ENCODE measurements at regions not wholly inside any gene's neighbourhood (a gene's known extent, or its start where the extent isn't known, plus 50 kb on each side); places are given as distances from the start of the nearest gene placed in this dataset.

DNA sequence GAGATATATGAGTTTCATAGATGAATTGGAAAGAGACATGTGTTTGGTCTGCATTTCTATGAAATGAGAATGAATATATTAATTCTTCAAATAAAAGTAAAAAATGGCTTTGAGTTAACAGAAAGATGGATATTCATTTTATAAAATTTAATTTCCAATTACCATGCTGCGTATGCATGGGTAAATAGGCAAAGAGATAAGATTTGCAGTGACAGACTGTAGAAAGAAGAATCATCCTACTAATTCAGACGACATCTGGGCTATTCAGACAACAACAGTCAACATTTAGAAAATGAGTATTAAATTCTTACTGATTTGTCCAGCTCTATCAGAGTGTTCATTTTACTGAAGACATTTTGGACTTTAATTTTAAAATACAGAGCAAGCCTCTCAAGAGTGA, 602.2 kb upstream of the NRSN1 start:
- Histone ChIP-seq H3K27ac (ENCODE audit: insufficient read depth, low read length) (no peak overlapping the region), H3K27me3 (ENCODE audit: control insufficient read depth, insufficient read depth, low read length) (no peaks in the 10 kb centered on the region), H3K4me3 (ENCODE audit: insufficient read depth, low read depth, low read length) (no peak overlapping the region), H2BK15ac (ENCODE audit: low read depth, low read length) (no peak overlapping the region), H3K9me1 (ENCODE audit: insufficient read depth, low read length) (no peaks in the 10 kb centered on the region), H3K4me2 (ENCODE audit: low read depth, low read length) (no peak overlapping the region), H4K5ac (ENCODE audit: low read depth, low read length) (no peak overlapping the region), H3K23ac (ENCODE audit: low read depth, low read length) (no peak overlapping the region), H2BK120ac (ENCODE audit: low read depth, low read length) (no peak overlapping the region), H4K20me1 (ENCODE audit: insufficient read depth, low read length) (no peaks in the 10 kb centered on the region), H4K91ac (ENCODE audit: insufficient read depth, low read depth, low read length) (no peak overlapping the region), H2AK5ac (ENCODE audit: low read depth, low read length) (no peak overlapping the region), H3K4ac (ENCODE audit: low read depth, low read length) (no peak overlapping the region), H3K9me3 (ENCODE audit: control insufficient read depth, insufficient read depth, low read length) (no peaks in the 10 kb centered on the region), H2BK5ac (ENCODE audit: low read depth, low read length, poor library complexity, severe bottlenecking) (no peak overlapping the region), H4K8ac (ENCODE audit: low read depth in 2 of 2, low read length in 2 of 2) (no peak overlapping the region), H3K36me3 (ENCODE audit: control insufficient read depth, insufficient read depth, low read length) (no peaks in the 10 kb centered on the region), H3K79me1 (ENCODE audit: low read depth in 1 of 2, low read length in 2 of 2) (no peaks in the 10 kb centered on the region), H3K18ac (ENCODE audit: low read depth, low read length) (no peak overlapping the region), H3K14ac (replicated peaks; ENCODE audit: low read depth, low read length) (no peak overlapping the region), H2AFZ (replicated peaks; ENCODE audit: low read length, poor library complexity) (no peak overlapping the region), H3K4me1 (ENCODE audit: control insufficient read depth, insufficient read depth, low read length) (peaks cover 2% of the 10 kb centered on the region; the same call in 1 of the 2 replicates), H3K56ac (ENCODE audit: extremely low read depth, insufficient read depth, low read length) (no peak overlapping the region), H3K9ac (ENCODE audit: low read depth, low read length) (no peak overlapping the region), H2BK20ac (ENCODE audit: low read depth, low read length) (no peak overlapping the region), H2AK9ac (replicated peaks; ENCODE audit: low read depth, low read length, poor library complexity) (no peak overlapping the region)
- ATAC-seq (ENCODE audit: low read depth): no peak
- DNase-seq: no peak
- no TSS peak for BruUV-seq (replicated peaks)
- dilution Hi-C loops (cut with HindIII; ENCODE audit: low sequenced_read_pairs, unreplicated experiment): no loop called here
- WGBS, 2 experiments (ENCODE audit: extremely low coverage in 2 of 2, insufficient read length in 1 of 2): no CpG with 5 or more reads among the region's 2 CpGs
- POLR2A ChIA-PET (ENCODE audit: unreplicated experiment): no interaction called here
- in situ Hi-C loops (cut with MboI; ENCODE audit: low sequenced_read_pairs): no loop called here
- intact Hi-C loops (cut with micrococcal nuclease): no loop called here
- CTCF ChIA-PET: no interaction called here
- TF ChIP-seq POLR2A (IDR thresholded peaks at IDR 0.05; ENCODE audit: low read depth, low read length) (no peak), CEBPB (IDR thresholded peaks at IDR 0.05; ENCODE audit: low read depth, low read length) (no peak), BHLHE40 (IDR thresholded peaks at IDR 0.05; ENCODE audit: low read depth, low read length) (no peak), RAD21 (IDR thresholded peaks at IDR 0.05; ENCODE audit: low read length) (no peak), NFE2L2 (IDR thresholded peaks at IDR 0.05; ENCODE audit: low read depth, low read length) (no peak), MXI1 (IDR thresholded peaks at IDR 0.05; ENCODE audit: borderline replicate concordance, low read depth, low read length) (no peak), MAFK (IDR thresholded peaks at IDR 0.05; ENCODE audit: low read depth, low read length) (no peak), MAZ (IDR thresholded peaks at IDR 0.05; ENCODE audit: borderline replicate concordance, low read depth, low read length) (no peak), FOS (IDR thresholded peaks at IDR 0.05; ENCODE audit: low read depth, low read length) (no peak), SMC3 (IDR thresholded peaks at IDR 0.05; ENCODE audit: low read depth, low read length) (no peak), CHD1 (IDR thresholded peaks at IDR 0.05; ENCODE audit: low read depth, low read length) (no peak), RFX5 (IDR thresholded peaks at IDR 0.05; ENCODE audit: low read depth, low read length) (no peak), RCOR1 (IDR thresholded peaks at IDR 0.05; ENCODE audit: insufficient replicate concordance, low read length) (no peak)
- TF ChIP-seq, protein P1, sequence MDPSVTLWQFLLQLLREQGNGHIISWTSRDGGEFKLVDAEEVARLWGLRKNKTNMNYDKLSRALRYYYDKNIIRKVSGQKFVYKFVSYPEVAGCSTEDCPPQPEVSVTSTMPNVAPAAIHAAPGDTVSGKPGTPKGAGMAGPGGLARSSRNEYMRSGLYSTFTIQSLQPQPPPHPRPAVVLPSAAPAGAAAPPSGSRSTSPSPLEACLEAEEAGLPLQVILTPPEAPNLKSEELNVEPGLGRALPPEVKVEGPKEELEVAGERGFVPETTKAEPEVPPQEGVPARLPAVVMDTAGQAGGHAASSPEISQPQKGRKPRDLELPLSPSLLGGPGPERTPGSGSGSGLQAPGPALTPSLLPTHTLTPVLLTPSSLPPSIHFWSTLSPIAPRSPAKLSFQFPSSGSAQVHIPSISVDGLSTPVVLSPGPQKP (IDR thresholded peaks at IDR 0.05; ENCODE audit: borderline replicate concordance, low read depth, low read length): no peak
- TF ChIP-seq, protein P2, sequence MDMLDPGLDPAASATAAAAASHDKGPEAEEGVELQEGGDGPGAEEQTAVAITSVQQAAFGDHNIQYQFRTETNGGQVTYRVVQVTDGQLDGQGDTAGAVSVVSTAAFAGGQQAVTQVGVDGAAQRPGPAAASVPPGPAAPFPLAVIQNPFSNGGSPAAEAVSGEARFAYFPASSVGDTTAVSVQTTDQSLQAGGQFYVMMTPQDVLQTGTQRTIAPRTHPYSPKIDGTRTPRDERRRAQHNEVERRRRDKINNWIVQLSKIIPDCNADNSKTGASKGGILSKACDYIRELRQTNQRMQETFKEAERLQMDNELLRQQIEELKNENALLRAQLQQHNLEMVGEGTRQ (IDR thresholded peaks at IDR 0.05; ENCODE audit: low read depth, low read length): no peak
- TF ChIP-seq, protein P3, sequence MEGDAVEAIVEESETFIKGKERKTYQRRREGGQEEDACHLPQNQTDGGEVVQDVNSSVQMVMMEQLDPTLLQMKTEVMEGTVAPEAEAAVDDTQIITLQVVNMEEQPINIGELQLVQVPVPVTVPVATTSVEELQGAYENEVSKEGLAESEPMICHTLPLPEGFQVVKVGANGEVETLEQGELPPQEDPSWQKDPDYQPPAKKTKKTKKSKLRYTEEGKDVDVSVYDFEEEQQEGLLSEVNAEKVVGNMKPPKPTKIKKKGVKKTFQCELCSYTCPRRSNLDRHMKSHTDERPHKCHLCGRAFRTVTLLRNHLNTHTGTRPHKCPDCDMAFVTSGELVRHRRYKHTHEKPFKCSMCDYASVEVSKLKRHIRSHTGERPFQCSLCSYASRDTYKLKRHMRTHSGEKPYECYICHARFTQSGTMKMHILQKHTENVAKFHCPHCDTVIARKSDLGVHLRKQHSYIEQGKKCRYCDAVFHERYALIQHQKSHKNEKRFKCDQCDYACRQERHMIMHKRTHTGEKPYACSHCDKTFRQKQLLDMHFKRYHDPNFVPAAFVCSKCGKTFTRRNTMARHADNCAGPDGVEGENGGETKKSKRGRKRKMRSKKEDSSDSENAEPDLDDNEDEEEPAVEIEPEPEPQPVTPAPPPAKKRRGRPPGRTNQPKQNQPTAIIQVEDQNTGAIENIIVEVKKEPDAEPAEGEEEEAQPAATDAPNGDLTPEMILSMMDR (conservative IDR thresholded peaks at IDR 0.05; ENCODE audit: low read depth, low read length): no peak
